ENCODE measurements at regions not wholly inside any gene's neighbourhood (a gene's known extent, or its start where the extent isn't known, plus 50 kb on each side); places are given as distances from the start of the nearest gene placed in this dataset.

DNA sequence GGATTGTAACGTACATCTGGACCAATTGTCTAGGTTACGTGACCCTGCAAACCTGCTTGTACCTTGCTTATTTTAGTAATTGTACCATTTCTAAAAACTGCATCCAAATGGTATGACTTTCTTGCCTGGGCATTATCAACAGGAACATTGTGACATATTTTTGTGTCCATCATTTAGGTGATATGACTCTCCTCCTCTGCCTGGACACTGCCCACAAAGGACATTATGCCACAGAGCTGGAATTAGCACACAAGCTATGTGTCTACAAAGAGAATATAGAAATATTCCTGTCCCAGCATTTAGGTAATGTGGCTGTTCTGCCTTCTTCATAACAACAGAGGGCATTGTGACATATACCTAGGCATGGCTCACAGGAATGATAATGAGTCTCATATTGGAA is 1153.7 kb upstream of the AMELY start:
- Histone ChIP-seq H3K4me2 (ENCODE audit: low read length) (no peak overlapping the region), H2AFZ (ENCODE audit: low read length) (no peak overlapping the region), H3K9me3 (ENCODE audit: low read length) (no peaks in the 10 kb centered on the region), H3K27ac (ENCODE audit: low read depth, low read length, poor library complexity, severe bottlenecking) (no peak overlapping the region), H3K4me1 (ENCODE audit: insufficient read depth, low read length, severe bottlenecking) (no peaks in the 10 kb centered on the region), H3K27me3 (ENCODE audit: insufficient read depth, low read length) (no peaks in the 10 kb centered on the region), H3K9ac (ENCODE audit: low read length) (no peak overlapping the region), H3K9me2 (ENCODE audit: low read depth, low read length) (no peaks in the 10 kb centered on the region), H3K4me3 (ENCODE audit: low read depth, low read length, poor library complexity, severe bottlenecking) (no peak overlapping the region), H3F3A (ENCODE audit: insufficient read depth, low read length) (no peaks in the 10 kb centered on the region), H3K36me3 (ENCODE audit: insufficient read depth, low read length) (no peaks in the 10 kb centered on the region), H3K79me2 (ENCODE audit: insufficient read depth, low read length) (no peaks in the 10 kb centered on the region), H4K20me1 (ENCODE audit: insufficient read depth, low read length) (no peaks in the 10 kb centered on the region)
- TF ChIP-seq, protein P1, sequence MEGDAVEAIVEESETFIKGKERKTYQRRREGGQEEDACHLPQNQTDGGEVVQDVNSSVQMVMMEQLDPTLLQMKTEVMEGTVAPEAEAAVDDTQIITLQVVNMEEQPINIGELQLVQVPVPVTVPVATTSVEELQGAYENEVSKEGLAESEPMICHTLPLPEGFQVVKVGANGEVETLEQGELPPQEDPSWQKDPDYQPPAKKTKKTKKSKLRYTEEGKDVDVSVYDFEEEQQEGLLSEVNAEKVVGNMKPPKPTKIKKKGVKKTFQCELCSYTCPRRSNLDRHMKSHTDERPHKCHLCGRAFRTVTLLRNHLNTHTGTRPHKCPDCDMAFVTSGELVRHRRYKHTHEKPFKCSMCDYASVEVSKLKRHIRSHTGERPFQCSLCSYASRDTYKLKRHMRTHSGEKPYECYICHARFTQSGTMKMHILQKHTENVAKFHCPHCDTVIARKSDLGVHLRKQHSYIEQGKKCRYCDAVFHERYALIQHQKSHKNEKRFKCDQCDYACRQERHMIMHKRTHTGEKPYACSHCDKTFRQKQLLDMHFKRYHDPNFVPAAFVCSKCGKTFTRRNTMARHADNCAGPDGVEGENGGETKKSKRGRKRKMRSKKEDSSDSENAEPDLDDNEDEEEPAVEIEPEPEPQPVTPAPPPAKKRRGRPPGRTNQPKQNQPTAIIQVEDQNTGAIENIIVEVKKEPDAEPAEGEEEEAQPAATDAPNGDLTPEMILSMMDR (IDR thresholded peaks at IDR 0.05; ENCODE audit: low read length): no peak
- no peak for TF ChIP-seq EZH2 (IDR thresholded peaks at IDR 0.05; ENCODE audit: borderline replicate concordance, low read length)

DNA sequence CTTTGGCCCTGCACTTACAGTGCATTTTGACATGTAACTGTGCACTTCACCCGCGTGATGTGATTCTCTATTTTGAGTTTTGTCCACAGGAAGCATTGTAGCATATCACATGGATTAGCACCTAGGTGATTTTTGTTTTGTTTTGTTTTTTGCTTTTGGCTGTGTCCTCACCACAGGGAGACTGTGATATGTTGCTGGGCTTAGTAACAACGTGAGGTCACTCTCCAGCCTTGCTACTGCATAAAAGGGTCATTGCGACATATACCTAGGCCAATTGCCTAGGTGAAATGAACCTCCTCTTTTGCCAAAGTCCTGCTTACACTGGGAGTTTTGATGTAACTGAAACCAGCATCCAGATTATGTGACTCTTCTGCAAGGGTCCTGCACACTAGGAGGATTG is 1152.9 kb upstream of the AMELY start:
- no peak overlapping the region for H2AFZ ChIP-seq (ENCODE audit: low read length)
- TF ChIP-seq, protein P1 (IDR thresholded peaks at IDR 0.05; ENCODE audit: low read length): no peak
- TF ChIP-seq EZH2 (IDR thresholded peaks at IDR 0.05; ENCODE audit: borderline replicate concordance, low read length): no peak
- H3K27me3 ChIP-seq (ENCODE audit: insufficient read depth, low read length): no peaks in the 10 kb centered on the region
- H3F3A ChIP-seq (ENCODE audit: insufficient read depth, low read length): no peaks in the 10 kb centered on the region
- no peaks in the 10 kb centered on the region for H3K36me3 ChIP-seq (ENCODE audit: insufficient read depth, low read length)
- no peaks in the 10 kb centered on the region for H3K9me3 ChIP-seq (ENCODE audit: low read length)
- no peak overlapping the region for H3K27ac ChIP-seq (ENCODE audit: low read depth, low read length, poor library complexity, severe bottlenecking)
- no peak overlapping the region for H3K4me2 ChIP-seq (ENCODE audit: low read length)
- no peaks in the 10 kb centered on the region for H3K79me2 ChIP-seq (ENCODE audit: insufficient read depth, low read length)
- H3K4me1 ChIP-seq (ENCODE audit: insufficient read depth, low read length, severe bottlenecking): no peaks in the 10 kb centered on the region
- H4K20me1 ChIP-seq (ENCODE audit: insufficient read depth, low read length): no peaks in the 10 kb centered on the region
- no peak overlapping the region for H3K9ac ChIP-seq (ENCODE audit: low read length)
- H3K9me2 ChIP-seq (ENCODE audit: low read depth, low read length): no peaks in the 10 kb centered on the region
- no peak overlapping the region for H3K4me3 ChIP-seq (ENCODE audit: low read depth, low read length, poor library complexity, severe bottlenecking)

DNA sequence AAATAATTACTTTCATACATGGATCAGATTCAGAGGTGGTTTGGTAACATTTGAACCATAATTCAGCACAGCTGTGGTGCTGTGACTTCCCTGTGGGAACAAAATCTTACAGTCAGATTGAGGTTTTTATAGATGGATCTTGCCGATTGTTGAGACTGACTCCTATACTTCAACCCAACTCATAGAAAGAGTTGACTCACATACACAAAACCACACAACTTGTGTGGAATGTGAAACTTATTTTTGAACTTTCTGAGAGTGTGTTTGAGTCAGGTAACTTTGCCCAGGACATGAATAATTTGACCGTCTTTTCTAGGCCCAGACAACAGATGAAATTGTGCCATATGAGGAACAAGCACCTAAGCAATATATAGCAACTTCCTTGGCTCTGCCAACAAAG is 1152.4 kb upstream of the AMELY start:
- Histone ChIP-seq H3K27ac (ENCODE audit: low read depth, low read length, poor library complexity, severe bottlenecking) (no peak overlapping the region), H2AFZ (ENCODE audit: low read length) (no peak overlapping the region)

More for the DNA sequence above, 1152.4 kb upstream of the AMELY start:
- H3K36me3 ChIP-seq (ENCODE audit: insufficient read depth, low read length): no peaks in the 10 kb centered on the region
- no peaks in the 10 kb centered on the region for H3K4me1 ChIP-seq (ENCODE audit: insufficient read depth, low read length, severe bottlenecking)
- no peaks in the 10 kb centered on the region for H3K9me2 ChIP-seq (ENCODE audit: low read depth, low read length)
- H3K4me2 ChIP-seq (ENCODE audit: low read length): no peak overlapping the region
- TF ChIP-seq, protein P1 (IDR thresholded peaks at IDR 0.05; ENCODE audit: low read length): no peak
- TF ChIP-seq EZH2 (IDR thresholded peaks at IDR 0.05; ENCODE audit: borderline replicate concordance, low read length): no peak
- no peaks in the 10 kb centered on the region for H3K27me3 ChIP-seq (ENCODE audit: insufficient read depth, low read length)
- no peak overlapping the region for H3K9ac ChIP-seq (ENCODE audit: low read length)
- no peaks in the 10 kb centered on the region for H3K9me3 ChIP-seq (ENCODE audit: low read length)
- no peaks in the 10 kb centered on the region for H4K20me1 ChIP-seq (ENCODE audit: insufficient read depth, low read length)
- H3F3A ChIP-seq (ENCODE audit: insufficient read depth, low read length): no peaks in the 10 kb centered on the region
- no peak overlapping the region for H3K4me3 ChIP-seq (ENCODE audit: low read depth, low read length, poor library complexity, severe bottlenecking)
- H3K79me2 ChIP-seq (ENCODE audit: insufficient read depth, low read length): no peaks in the 10 kb centered on the region
